SU-DHL-6 (cell line): ENCODE measurements at regions not wholly inside any gene's neighbourhood (a gene's known extent, or its start where the extent isn't known, plus 50 kb on each side); places are given as distances from the start of the nearest gene placed in this dataset.

ENCODE experiments used
- EZH2phosphoT487 ChIP-seq: fragments of 200-600 bp; sonication (generic), shearing (Covaris generic); conservative IDR thresholded peaks from 2 replicates; pipeline ENCODE4 v1.6.1; 2018; ENCODE audit warnings: mild to moderate bottlenecking, antibody characterized with exemption, low read length, moderate library complexity, mixed read lengths
- TF ChIP-seq, protein P1 (sequence below): fragments of 200-600 bp; sonication (generic); IDR thresholded peaks from one replicate; pipeline ENCODE4 v1.5.1; 2017; ENCODE audit warnings: antibody characterized with exemption, mild to moderate bottlenecking, low read length, moderate library complexity; ENCODE audit not compliant: insufficient read depth, poor library complexity, severe bottlenecking

DNA sequence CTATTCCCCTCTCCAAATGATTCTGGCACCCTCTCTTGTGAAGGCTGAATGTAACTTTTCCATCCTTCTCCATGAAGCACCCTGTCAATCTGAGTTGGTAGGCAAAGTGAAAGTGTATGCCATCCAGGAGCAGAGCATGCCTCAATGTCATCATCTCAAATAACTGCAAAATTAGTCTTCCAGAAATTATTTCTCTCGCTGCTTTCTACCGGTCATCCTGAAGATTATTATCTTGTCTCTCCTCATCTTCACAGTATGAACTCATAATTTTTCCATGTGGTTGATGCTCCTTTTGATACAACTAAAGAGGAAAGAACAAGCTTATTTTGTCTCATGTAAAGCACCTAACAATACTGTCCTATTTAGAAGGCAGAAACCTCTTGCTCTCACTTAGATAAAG is 285.5 kb upstream of the PCDH7 start:
- no peak for TF ChIP-seq EZH2phosphoT487
- TF ChIP-seq, protein P1, sequence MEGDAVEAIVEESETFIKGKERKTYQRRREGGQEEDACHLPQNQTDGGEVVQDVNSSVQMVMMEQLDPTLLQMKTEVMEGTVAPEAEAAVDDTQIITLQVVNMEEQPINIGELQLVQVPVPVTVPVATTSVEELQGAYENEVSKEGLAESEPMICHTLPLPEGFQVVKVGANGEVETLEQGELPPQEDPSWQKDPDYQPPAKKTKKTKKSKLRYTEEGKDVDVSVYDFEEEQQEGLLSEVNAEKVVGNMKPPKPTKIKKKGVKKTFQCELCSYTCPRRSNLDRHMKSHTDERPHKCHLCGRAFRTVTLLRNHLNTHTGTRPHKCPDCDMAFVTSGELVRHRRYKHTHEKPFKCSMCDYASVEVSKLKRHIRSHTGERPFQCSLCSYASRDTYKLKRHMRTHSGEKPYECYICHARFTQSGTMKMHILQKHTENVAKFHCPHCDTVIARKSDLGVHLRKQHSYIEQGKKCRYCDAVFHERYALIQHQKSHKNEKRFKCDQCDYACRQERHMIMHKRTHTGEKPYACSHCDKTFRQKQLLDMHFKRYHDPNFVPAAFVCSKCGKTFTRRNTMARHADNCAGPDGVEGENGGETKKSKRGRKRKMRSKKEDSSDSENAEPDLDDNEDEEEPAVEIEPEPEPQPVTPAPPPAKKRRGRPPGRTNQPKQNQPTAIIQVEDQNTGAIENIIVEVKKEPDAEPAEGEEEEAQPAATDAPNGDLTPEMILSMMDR = no peak
